HCEC 1CT (cell line): ENCODE measurements at regions not wholly inside any gene's neighbourhood (a gene's known extent, or its start where the extent isn't known, plus 50 kb on each side); places are given as distances from the start of the nearest gene placed in this dataset.

Source experiments
- DNase-seq: peaks from one replicate; pipeline ENCODE4 v3.0.0-alpha.2; 2017

DNA sequence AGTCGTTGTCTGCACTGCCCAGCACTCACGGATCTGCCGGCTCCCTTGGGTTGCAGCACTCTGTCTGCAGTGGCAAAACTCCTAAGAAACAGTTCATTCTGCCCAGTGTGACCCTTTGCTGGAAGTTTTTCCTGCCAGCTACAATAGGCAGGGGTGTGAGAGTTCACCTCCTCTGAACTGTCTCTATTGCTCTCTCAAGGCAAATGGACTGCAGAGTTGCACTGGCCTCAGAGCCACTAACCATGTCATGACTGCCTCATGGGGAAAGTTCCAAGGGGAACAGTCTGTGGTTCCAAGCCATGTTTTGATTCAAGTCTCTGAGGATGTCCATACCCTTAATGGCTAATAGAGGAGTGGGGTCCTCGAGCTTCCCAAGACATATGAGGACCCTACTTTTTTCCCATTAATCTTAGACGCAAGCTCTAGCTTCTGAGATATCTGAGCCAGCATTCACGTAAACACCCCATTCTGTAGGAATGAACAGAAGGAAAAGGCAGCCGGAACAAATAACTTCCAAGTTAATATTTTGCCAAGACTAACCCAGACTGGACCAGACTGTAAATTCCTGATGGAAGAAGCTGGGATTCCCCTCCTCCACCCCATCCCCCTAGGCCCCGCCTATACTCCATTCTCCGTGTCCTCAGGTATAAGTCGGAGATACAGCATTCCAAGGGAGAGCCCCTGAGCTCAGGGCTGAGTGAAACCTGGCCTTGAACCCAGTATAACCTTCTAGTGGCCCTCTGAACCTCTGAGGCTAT, 93.8 kb upstream of the AKT3 start:
- DNase-seq = no peak

DNA sequence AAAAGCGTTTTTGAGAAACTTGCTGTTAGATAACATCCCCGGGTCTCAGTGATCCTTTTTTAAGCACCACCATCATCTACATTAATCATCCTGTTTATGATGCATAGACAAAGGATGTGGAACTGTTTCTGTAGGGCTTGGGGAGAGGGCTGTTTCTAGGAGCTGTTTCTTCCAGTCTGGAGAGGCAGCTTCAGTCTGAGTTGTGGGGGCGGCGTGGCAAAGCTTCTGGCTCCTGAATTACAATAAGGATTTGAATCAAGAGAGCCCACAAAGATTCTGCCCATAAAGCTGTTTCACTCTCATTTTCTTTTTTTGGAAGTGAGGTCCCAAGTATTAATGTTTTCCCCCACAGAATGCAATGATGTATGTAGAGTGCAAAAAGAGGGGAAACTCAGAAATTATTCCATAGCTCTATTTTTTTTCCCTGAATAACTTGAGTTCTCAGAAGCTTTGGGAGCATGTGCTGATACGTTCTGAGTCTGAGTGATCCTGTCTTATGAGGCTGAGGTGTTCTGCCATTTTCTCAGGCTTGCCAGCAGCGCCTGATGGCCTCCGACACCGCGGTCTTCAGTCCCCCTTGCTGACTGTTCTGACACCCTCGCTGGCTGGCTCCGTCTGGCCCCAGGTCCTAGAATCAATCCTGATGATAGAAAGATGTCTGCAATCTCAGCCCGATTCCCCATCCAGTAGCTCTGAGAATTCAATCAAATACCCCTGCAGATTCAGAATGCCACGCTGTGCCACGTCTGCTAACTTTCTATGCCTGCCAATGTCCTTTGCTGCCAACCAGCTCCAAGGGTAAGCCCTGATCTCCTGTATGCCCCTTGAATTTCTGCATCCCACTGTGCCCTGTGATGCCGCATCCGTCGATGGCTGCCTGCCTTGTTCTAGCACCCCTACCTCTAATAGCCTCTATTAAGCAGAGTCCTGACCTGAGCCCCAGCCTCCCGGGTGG, 92.4 kb upstream of the AKT3 start:
- DNase-seq = no peak

DNA sequence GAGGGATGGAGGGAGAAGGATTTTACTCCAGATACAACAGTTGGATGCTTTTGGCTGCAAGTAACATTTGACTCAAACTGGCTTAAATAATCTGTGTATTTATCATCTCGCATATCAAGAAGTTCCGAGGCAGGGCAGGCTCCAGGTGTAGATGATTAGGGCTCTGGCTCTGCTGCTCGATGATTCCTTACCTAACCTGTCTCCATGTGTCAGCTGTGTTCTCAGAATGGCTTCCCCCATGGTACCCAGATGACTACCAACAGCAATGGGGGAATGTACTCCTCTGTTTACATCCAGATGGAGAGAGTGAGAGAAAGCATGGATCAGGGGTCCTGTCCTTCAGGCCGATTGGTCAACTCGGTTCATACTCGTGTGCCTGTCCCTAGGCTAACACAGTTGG, 90.4 kb upstream of the AKT3 start:
- DNase-seq = no peak

DNA sequence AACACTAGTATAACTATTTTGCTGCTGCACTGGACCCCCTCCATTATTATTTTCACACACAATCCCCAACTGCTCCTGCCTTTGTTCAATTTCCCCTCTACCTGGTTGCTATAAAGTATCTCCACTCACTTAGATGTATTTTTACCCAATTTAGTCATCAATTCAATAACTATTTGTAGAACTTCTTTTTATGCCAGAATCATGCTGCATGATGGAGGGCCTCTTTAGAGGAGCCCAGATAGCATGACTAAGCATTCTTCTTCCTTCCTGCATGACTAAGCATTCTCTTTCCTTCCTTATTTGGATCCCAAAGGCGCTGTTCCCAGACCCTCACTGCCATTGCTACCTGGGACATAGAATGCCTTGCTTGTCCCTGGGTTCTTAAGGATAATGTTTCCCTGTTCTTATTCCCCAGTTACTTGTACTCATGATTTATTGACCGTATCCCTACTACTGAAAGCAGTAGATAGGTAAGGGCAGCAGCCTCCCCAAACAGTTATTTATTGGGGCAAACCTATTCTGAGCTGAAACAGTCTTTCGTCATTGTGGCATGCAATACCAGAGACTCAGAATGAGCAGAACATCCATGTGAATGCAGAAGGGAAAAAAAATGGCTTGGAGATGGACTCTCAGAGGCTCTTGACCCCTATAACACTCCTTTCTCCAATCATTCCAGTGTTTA, 89.3 kb upstream of the AKT3 start:
- DNase-seq = peak; percentile 59

DNA sequence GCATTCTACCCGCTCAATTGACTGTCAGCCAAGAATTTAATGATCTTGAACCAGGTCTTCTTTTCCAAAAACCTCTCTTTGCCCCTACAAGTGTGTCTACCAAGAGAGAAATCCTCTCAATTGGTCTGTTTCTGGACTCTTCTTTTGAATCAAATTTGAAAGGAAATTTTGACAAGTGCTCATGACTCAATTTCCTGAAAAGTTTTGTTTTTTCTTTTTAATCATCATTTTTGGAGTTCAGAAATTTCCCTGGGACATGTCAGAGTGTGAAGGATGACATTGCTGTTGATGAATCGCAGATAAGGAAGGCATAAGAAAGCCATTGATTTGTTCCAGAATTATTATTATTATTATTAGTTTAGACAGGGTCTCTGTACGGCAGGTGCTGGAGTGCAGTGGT, 88.2 kb upstream of the AKT3 start:
- no peak for DNase-seq

DNA sequence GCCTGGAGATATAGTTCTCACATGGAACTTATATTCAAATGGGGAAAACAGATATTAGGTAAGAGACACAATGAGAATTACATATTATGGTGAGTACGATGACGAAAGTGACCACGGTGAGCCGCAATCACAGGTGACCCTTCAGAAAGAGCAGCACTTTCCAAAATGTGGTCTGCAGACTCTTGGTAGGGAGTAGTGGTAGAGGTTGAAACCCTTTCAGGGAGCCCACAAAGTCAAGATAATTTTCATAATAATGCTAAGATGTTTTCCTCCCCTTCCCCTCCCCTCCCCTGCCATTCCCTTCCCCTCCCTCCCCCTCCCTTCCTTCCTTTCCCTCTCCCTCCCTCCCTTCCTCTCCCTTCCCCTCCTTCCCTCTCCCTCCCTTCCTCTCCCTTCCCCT, 83.5 kb upstream of the AKT3 start:
- no peak for DNase-seq

DNA sequence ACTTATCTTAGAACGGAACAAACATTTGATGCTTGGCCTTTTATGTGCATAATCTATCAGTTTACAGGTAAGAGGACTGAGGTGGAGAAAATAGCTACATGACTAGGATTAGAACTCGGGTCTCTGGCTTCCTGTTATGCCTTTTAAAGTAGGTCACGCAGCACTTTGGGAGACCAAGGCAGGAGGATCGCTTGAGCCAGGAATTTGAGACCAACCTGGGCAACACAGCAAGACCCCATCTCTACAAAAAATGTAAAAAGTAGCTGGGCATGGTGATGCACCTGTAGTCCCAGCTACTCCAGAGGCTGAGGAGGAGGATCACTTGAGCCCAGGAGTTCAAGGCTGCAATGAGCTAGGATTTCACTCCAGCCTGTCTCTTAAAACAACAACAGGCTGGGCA, 81.9 kb upstream of the AKT3 start:
- no peak for DNase-seq

DNA sequence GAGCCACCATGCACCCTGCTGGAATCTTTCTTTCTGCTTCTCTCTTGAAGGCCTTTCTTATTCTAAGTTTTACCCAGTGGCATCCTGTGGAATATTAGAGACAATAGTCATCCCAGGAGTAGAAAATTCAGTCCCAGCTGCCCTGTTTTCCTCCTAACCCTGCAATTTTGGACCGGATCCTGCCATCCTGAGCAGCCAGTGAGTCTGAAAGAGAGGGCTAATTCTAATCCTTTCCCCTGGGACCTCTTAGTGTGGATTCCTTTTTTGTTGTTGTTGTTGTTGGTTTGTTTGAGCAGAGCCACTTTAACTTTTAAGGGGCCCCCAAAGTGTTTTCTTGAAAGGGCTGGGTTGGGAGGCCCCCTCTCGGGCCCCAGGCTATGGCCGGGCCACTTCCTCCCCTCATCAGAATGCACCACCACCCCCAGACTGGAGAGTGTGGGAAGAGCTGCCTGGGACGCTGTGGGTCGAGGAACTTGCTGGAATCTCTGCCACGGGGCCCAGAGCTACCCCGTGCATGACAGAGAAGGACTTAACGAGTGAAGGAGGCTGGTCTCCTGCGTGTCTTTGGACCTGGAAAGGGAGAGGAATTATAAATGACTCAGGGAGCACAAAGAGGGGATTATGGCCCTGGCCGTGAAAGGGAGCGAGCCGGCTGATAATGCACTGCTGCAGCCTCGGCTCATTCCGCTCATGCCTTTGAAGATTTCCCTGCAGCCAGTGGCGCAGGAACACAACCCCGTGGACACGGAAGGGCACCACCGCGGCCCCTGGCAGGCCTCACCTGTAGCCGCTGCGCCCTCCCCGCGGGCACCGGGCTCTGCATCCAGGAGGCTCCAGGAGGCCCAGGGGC, 81.0 kb upstream of the AKT3 start:
- no peak for DNase-seq

DNA sequence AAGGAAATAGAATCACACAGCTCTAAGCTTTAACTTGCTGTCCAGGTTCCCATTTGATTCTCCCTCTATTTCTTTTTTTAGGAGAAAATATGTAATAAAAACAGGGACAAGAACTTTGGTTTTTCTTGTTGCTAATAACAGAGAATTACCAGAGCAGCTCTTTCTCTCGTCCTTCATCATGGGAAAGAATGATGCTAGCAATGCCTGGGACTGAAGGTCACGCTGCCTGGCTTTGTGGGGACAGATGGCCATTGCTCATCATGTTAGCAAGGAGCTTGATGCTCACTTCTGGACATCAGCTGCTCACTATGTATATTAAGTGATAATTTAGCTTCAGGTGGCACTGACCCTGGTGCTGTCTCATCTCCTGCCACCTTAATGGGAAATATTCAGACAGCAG, 77.3 kb upstream of the AKT3 start:
- no peak for DNase-seq

DNA sequence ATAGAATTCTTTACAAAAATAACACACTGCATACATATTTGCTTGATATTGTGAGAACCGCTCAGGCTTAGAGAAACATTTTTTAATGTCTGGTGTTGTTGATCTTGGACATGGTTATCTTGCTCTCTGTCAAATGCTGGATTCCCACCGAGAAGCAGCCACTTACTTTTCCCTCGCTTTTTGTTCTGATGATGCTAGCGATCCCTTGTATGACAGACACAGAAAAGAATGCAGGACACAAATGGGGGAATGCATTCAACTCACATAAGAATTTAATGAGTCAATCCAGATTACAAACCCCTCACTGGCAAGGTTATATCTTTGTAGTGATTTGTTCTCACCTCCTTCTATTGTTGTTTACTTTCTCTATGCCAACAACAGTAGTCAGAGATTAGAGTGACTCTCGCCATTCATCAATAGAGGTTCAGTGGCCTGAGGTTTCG, 76.8 kb upstream of the AKT3 start:
- peak; percentile 94 for DNase-seq

DNA sequence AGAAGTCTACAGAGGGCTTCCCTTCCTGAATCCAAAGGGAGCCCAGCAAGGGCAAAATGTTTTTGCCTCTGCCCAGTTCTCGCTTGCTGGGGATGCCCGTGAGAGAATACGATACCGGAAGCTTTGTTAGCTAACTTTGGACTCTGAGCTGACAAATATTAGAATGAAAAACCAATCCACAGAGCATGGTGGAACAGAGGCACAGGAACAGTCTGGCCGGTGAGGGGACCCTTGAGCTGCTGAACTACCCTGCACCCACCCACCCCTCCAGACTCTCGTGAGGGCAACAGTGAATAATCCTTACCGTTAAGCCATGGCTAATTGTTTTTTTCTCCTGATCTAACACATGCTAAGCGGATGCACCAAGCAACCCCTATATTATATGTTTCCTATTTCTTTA, 76.3 kb upstream of the AKT3 start:
- no peak for DNase-seq

DNA sequence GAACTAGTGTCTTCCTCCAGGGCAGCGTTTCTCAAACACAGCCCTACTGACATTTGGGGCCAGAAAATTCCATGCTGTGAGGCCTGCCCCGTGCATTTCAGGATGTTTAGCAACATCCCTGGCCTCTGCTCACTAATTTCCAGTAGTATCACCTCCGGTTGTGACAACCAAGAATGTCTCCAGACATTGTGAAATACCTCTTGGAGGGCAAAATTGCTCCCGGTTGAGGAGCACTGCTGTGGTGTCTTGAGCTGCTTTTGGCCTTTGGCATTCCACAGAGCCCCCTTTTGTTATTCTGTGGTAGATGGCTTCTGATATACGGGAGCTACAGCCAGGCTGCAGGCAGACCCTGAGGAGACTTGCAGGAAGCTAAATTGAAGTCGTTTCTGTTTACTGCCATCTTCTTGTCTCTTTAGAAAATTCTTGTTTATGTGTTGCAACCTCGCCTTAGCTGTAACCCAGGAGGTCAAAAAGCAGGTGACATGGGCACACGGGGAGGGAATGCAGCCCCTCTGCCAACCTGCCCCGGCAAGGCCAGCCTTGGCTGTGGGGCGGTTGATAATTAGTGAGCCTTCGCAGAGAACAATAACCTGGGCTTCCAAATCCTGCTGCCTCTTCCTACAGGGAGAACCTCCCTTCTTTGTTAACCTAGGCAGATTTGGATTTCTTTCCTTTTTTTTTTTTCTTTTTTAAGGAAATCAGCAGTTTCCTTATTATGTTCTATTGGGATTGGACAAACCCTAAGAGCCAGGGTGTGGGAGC, 74.7 kb upstream of the AKT3 start:
- peak; percentile 50 for DNase-seq

DNA sequence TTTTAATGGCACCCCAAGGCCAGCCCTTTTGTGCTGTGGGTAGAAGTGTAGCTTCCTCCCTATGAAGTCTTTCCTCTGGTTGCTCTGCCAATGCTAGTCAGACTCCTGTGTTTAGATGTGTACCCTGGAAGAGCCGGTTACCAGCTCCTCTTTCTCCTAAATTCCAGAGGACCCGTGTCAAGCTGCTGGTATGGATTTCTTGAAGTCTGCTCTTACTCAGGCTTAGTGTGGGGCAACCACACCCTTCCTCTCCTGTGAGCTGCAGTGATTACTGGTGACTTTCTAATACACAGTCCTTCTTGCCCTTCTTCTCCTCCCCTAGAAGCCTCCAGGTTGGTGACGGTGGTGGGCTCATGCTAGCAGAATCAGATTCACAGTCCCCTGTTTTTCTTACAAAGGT, 74.1 kb upstream of the AKT3 start:
- peak; percentile 90 for DNase-seq

DNA sequence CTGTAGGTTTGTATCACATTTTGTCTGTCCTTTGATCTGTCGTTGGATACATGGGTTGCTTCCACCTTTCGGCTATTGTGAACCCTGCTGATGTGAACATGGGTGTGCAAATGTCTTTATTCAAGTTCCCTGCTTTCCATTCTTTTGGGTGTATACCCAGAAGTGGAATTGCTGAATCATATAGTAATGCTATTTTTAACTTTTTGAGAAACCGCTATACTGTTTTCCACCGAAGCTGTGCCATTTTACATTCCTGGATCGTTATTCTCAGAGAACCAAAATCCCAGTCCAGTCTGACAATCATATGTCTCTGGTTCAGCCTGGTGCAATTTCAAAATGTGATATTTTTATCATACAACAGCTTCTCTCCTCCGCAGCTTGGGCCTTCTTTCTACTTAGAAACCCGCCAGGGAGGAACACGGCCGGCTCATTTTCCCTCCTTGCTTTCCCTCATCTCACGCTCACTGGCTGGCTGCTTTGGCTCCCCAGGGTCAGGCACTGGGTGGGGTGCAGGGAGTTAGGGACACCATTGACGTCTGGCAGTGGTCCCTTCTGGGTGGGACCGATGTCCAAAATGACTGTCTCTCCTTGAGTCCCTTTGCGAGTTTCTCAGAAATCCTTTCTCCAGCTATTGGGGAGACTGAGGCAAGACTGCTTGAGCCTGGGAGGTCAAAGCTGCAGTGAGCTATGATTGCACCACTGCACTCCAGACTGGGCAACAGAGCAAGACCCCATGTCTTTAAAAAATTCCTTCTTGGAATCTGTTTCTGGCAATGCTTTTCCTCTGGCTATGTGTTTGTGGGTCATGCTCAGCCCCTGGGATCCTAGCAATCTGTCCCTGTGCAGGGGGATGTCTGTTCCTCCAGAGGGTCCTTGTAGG, 73.5 kb upstream of the AKT3 start:
- no peak for DNase-seq

DNA sequence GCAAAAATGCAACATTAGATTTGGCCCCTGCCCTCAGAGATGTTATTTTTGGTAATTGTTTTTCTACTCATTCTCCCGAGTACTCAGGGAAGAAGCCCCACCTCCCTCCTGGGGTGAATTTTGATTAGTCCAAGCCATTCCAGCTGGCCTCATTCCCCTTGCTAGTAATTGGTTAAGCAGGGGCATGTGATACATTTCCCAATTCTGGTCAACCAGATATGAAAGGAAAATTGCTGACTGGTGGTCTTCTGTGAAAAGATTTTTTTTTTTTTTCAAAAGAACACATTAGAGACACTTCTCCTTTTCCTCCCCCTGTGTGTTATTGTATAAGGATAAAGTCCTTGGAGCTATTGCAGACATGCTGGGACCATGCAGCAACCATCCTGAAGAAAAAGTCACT, 71.1 kb upstream of the AKT3 start:
- DNase-seq = no peak

DNA sequence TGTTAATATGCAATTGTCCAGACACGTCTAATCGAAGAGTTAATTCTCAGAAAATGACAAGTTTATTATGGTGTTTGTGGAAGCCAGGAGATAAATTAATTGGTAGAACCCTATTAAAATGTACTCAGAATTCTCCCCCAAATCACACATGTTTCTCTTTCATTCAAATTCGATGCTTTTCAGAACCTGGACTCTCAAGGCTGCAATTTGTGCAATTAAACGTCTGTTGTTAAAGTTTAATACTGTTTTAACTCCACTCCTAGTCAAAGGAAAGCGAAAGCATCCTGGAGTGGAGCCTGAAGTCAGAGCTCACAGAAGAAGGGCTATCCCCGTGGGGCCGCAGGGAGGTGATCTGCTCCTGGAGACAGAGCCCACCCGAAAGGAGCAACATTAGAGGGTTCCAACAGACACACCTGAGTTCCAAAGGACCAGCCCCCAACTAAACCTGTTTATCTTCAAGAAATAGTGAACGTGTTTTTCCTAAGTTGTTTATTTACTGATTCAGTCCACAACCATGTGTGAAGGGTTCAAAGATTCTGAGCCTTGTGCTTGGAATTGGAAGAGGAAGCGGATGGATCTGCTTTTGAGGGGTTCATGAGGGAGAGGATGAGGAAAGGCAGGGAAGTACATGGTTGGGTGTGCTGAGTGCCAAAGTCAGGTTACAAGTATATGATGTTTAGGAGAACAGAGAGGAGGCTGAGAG, 68.0 kb upstream of the AKT3 start:
- peak; percentile 38 for DNase-seq

DNA sequence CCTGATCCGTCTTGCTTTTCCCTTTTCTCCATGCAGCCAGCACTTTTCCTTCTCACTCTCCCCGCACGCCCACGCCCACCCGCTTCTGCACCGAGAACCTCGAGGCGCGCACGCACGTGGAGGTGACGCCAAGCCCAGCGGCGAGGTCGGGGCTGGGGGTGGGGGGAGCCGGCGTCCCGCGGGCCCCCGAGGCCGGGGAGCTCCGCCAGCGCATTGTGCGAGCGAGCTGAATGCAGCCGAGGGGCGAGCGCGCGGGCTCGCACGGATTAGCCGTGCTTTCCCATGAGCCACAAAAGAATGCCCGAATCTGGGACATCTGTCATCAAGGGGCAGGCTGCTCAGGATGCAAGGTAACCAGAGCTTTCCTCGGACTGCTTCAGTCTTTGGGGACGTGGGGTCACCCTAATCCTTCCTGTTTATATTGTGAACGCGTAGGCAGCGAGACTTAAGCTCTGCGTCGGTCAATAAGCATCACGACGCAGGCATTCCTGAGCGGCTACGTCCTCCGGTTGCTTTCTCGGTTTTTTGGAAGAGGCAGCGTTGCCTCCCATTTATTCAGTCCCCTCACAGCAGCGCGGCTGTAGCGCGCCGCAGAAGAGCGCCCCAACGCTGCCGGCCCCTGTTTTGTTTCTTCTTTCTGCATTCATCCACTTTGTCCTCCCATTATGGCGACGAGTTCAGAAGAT, 67.3 kb upstream of the AKT3 start:
- peak; percentile 95 for DNase-seq

DNA sequence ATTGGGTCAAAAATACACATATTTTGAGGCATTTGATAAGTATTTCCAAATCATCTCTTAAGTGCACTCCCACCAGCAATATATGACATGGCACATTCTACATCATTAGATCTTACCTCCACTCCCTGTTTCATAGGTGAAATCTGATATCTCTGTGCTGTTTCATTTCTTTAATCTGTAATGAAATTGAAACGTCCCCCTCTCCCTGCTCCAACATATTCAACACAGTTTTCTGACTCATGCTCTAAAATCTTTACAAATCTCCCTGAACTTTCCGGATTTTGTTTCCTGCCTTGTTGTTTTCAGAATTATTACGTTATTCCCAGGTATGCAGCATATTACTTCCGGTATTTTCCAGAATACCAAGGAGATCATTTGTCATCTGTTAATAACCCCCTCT, 66.1 kb upstream of the AKT3 start:
- peak; percentile 42 for DNase-seq

DNA sequence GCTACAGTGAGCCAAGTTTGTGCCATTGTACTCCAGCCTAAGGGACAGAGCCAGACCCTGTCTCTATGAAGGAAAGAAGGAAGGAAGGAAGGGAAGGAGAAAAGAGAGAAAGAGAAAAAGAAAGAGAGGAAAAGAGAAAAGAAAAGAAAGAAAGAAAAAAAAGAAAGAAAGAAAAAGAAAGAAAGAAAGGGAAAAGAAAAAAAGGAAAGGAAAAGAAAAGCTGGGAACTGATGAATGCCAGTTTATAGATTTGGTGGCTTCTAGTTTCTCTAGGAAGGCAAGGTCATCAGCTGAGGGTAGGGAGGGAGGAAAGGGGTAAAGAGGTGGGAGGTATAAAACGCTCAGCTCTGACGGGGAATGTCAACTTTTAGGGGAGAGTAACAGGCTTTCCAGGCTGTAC, 62.3 kb upstream of the AKT3 start:
- DNase-seq = no peak

DNA sequence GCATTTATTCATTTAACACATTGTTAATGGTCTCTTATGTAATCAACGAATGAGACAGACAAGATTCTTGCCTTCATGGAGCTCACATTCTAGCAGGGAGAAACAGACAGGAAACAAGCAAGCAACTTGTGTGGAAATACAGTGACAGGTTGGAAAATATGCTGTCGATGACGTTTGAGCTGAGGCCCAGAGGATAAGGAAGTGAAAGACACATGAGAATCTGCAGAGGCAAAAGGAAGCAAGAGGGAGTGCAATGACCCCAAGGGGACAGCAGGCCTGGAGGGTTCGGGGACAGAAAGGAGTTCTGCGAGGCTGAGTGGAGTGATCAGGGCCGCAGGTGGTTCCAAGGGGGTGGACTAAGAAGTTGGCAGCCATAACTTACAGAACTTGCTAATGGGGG, 60.6 kb upstream of the AKT3 start:
- DNase-seq = no peak
